HG03135 (cell line): ENCODE measurements at regions not wholly inside any gene's neighbourhood (a gene's known extent, or its start where the extent isn't known, plus 50 kb on each side); places are given as distances from the start of the nearest gene placed in this dataset.

ENCODE experiments used
- ATAC-seq: cut with Tn5 transposase; IDR thresholded peaks from one replicate; pipeline ENCODE4 v1.9.1; 2021; ENCODE audit warnings: mild to moderate bottlenecking, moderate library complexity; ENCODE audit not compliant: unreplicated experiment

- no peak for ATAC-seq
Observed at GRCh38 chr13:105814219-105814901, 721.1 kb downstream of the EFNB2 start.

GRCh38 chr13:105806628-105806920, 728.9 kb downstream of the EFNB2 start:
- no peak for ATAC-seq

GRCh38 chr13:105805892-105806627, 729.4 kb downstream of the EFNB2 start:
- ATAC-seq, result no peak

- ATAC-seq, result no peak
Observed at GRCh38 chr13:105804561-105805190, 730.8 kb downstream of the EFNB2 start.

DNA sequence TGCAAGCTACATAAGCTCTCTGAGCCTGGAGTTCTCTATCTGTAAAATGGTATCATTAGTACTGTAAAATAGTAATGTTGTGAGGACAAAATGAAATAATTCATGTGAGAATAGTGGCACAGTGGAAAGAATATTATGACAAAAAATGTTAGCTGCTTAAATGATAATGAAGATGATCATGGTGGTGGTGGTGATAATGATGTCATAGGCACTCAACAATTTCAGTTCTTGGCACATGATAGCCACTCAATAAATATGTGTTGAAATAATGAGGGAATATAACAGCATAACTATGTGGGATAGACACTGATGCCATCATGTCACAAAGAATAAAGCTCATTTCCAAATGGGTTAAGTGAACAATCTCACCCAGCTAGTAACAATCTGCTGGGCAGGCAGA, 736.3 kb downstream of the EFNB2 start:
- ATAC-seq, result no peak

DNA sequence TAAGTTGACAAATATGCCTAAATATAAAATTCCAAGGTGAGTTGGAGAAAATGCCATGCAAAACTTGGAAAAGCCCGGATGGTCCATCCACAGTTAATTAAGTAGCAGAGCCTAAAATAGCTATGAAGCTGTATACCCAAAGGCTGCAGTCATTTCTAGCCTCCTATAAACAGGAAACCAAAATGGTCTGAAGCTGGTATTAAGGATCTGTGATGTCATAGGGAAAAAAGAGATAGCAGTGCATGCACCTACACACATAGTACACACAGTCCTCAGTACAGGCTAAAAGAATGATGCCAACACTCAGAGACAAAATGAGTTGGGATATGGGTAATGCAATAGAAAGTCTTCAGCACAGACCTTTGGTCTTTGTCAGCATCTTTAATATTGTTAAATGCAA, 736.9 kb downstream of the EFNB2 start:
- ATAC-seq, result no peak

- ATAC-seq, result no peak
Observed at GRCh38 chr13:105796081-105796480, 739.4 kb downstream of the EFNB2 start.

DNA sequence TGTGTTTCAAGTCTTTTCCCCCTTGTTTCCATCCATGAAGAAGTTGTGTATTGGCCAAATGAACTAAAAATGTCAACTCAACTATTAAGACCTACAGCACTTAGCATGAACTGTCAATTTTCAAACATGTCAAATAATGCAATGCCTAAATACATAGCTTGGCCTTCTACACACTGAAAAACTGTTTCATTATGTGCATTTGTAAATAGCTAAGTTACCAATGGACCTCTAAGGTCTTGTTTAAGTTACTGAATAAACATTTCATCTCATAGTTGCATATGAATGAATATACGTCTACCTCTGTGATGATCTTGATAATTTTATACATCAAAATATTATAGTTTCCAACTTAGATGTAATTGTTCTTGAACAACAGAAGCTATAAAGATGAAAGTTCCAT, 744.5 kb downstream of the EFNB2 start:
- no peak for ATAC-seq

GRCh38 chr13:105788530-105788929, 746.9 kb downstream of the EFNB2 start:
- ATAC-seq, result no peak

DNA sequence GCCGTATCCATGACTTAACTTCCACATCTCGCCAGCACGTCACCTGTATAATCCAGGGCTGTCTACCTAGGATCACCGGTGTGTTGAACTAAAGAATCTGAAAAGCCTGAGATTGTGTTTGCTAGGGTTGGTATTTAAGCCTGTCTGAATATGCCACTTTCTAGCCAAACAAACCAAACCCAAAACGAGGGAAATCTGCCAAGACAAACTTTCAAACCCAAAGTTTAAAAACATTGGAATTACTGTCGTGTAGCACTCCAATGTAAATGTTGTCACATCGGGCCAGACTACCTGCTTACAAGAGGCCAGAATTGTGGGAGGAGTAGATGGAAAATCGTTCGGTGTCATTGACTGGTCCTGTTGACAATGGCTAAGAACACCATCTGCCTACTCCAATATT, 747.8 kb downstream of the EFNB2 start:
- no peak for ATAC-seq

DNA sequence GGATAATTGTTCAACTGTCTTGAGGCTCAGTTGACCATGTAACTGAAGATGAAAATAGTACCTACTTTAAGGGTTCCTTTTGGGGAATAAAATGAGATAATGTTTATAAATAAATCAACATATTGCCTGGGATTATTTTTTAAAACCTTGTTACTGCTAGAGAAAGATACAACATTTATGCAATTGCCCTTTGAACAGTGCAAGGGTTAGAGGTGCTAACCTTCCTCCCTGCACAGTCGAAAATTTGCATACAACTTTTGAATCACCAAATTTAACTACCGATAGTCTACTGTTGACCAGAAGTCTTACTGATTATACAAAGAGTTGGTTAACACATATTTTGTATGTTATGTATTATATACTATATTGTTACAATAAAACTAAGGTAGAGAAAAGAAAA, 750.0 kb downstream of the EFNB2 start:
- no peak for ATAC-seq

DNA sequence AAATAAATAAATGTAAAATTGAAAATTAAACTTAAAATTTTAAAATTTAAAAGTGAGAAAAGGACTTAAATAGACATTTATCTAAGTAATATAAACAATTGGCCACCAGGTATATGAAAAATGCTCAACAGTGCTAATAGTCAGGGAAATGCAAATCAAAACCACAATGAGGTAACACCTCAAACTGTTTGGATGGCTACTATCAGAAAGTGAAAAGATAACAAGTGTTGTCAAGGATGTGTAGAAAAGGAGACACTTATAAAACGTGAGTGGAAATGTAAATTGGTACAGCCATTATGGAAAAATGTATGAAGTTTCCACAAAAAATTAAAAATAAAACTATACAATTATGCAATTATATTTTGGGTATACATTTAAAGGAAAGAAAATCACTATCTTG, 752.2 kb downstream of the EFNB2 start:
- ATAC-seq, result no peak

- ATAC-seq, result no peak
Observed at GRCh38 chr13:105778196-105778595, 757.3 kb downstream of the EFNB2 start.

DNA sequence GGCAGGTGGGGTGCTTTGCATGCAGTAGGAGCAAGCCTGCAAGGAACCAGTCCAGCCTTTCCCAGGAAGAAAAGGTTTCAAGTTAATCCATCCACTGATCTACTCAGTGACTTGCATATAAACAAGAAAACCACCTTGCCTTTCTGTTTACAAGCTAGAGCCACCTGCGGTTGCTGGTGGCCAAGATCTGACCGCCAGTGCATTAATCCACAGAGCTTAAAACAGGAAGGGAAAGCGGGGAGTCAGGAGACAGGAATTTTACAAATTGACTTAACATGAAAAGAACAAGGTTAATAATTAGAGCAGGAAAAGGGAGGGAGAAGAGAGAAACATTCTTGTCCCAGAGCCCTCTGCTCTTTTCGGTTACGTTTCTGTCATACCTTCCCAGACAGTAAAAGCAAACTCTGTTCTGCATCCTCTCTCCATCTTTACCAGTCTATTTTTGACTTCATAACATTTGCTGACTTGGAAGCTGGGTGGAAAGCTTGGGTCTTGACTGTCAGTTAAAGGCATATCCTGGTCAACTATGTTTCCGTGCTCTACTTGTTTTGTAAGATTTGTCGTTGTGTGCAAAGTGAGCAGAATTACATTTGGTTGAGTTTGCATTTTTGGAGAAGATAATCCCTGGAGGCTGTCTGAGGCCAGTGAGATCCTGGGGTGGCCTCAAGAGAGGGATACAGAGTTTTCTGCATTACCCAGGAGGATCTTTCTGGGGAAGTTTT, 760.6 kb downstream of the EFNB2 start:
- no peak for ATAC-seq

- ATAC-seq, result no peak
Observed at GRCh38 chr13:105773863-105774538, 761.5 kb downstream of the EFNB2 start.

- ATAC-seq, result no peak
Observed at GRCh38 chr13:105773241-105773640, 762.2 kb downstream of the EFNB2 start.

DNA sequence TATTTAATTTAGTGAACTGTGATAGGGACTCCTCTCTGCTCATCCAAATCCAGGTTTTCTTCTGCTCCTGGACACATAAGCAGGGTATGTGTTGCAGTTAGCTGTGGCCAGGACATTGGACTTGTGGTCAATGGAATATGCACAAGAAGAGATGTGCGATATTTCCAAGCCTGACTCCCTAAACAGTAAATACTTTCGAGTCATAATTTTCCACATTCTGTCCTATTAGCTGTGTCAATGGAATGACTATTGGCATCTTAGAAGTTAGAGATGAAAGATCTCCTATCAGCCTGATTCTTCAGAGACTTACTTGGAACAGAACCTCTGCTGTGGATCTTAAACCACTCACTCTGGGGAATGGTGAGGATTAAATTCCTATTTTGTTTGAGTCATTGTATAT, 771.0 kb downstream of the EFNB2 start:
- no peak for ATAC-seq

DNA sequence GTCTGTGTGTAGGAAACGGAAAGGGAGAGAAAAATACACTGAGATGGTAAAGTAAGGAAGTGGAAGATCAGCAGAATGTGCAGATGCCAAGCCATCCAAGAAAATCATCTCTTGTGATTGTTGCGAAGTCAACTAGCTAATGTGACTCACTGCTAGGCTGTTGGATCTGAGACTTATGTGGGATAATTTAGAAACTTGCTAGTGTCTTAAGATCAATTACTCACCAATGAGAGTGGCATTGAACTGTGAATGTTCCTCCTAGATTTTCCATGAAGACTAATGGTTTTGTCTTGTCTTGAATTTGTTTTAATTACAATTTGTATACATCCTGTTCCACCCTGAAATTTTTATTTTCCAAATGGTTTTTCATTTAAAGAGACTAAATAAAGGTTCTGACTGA, 771.6 kb downstream of the EFNB2 start:
- no peak for ATAC-seq

GRCh38 chr13:105762096-105762495, 773.4 kb downstream of the EFNB2 start:
- ATAC-seq, result no peak

GRCh38 chr13:105758918-105759860, 776.3 kb downstream of the EFNB2 start:
- ATAC-seq, result no peak
